ENCODE measurements at regions not wholly inside any gene's neighbourhood (a gene's known extent, or its start where the extent isn't known, plus 50 kb on each side); places are given as distances from the start of the nearest gene placed in this dataset.

- no peak for TF ChIP-seq CTCF (IDR thresholded peaks at IDR 0.05; ENCODE audit: unreplicated experiment)
- no peak for DNase-seq (ENCODE audit: low spot score in 2 of 2, unreplicated experiment in 2 of 2)
Measured at GRCh38 chr7:108997480-108997879, 427.8 kb downstream of the DNAJB9 start.

DNA sequence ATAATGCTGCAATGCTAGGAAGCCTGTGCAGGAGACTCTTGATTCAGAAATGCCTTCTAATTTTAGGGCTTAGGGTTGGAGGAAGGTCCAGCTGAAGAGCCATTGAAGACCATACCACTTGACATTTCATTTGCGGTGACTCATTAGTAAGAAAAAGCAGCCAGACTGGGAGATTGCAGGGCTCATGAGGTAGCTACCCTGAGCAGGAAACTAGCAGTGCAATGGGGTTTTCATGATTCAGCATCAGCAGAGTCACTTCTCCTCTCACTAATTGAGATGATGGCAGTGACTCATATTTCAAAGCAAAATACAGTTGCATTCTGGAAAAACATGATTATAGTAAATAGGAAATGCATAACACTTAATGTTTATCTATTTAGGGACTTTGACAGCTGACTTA is 434.1 kb downstream of the DNAJB9 start:
- no peak for DNase-seq (ENCODE audit: low spot score in 2 of 2, unreplicated experiment in 2 of 2)
- Mint-ChIP-seq H3K4me1 (peaks cover 9% of the 10 kb centered on the region), H3K9me3 (no peaks in the 10 kb centered on the region), H3K36me3 (no peaks in the 10 kb centered on the region), H3K4me3 (no peak overlapping the region), H3K27me3 (ENCODE audit: low read depth) (no peaks in the 10 kb centered on the region), H3K27ac (no peak overlapping the region)
- TF ChIP-seq CTCF (IDR thresholded peaks at IDR 0.05; ENCODE audit: unreplicated experiment), result no peak

More at GRCh38 chr7:108997480-108997879, 427.8 kb downstream of the DNAJB9 start:
- no peak overlapping the region for H3K27ac Mint-ChIP-seq
- peaks cover 21% of the 10 kb centered on the region for H3K4me1 Mint-ChIP-seq
- no peaks in the 10 kb centered on the region for H3K27me3 Mint-ChIP-seq (ENCODE audit: low read depth)
- H3K9me3 Mint-ChIP-seq, result no peaks in the 10 kb centered on the region
- no peaks in the 10 kb centered on the region for H3K36me3 Mint-ChIP-seq
- no peak overlapping the region for H3K4me3 Mint-ChIP-seq

- Mint-ChIP-seq H3K27ac (no peak overlapping the region), H3K4me1 (peaks cover 9% of the 10 kb centered on the region)
Measured at GRCh38 chr7:109009636-109010035, 440.0 kb downstream of the DNAJB9 start.

DNA sequence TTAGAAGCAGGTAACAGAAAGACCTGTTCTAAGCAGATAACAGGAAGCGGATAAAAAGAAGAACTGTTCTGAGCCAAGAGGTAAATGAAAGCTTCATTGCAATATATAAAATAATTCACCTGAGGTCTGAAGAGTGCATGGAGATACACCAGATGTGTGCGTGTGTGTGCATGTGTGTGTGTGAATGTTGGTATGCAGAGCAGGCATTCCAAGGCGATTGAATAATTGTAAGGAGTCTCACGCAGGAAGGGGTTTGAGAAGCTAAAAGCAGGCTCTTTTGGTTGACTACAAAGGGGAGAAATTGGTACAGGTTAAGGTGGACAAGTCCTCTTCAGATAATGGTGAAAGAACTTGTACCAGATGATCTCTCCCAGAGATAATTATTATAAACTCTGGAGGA is 450.6 kb downstream of the DNAJB9 start:
- peak overlapping the region; percentile 41 for H3K27ac Mint-ChIP-seq
- no peak for DNase-seq (ENCODE audit: low spot score in 2 of 2, unreplicated experiment in 2 of 2)
- H3K4me1 Mint-ChIP-seq, result peaks cover 7% of the 10 kb centered on the region
- no peak for TF ChIP-seq CTCF (IDR thresholded peaks at IDR 0.05; ENCODE audit: unreplicated experiment)
- no peak overlapping the region for H3K4me3 Mint-ChIP-seq
- peaks cover 17% of the 10 kb centered on the region for H3K9me3 Mint-ChIP-seq
- no peaks in the 10 kb centered on the region for H3K36me3 Mint-ChIP-seq
- no peaks in the 10 kb centered on the region for H3K27me3 Mint-ChIP-seq (ENCODE audit: low read depth)

More at GRCh38 chr7:109009636-109010035, 440.0 kb downstream of the DNAJB9 start:
- H3K4me3 Mint-ChIP-seq, result no peak overlapping the region
- no peaks in the 10 kb centered on the region for H3K9me3 Mint-ChIP-seq
- H3K27me3 Mint-ChIP-seq (ENCODE audit: low read depth), result no peaks in the 10 kb centered on the region
- no peaks in the 10 kb centered on the region for H3K36me3 Mint-ChIP-seq
- no peak for DNase-seq (ENCODE audit: low spot score in 2 of 2, unreplicated experiment in 2 of 2)
- TF ChIP-seq CTCF (IDR thresholded peaks at IDR 0.05; ENCODE audit: unreplicated experiment), result no peak

DNA sequence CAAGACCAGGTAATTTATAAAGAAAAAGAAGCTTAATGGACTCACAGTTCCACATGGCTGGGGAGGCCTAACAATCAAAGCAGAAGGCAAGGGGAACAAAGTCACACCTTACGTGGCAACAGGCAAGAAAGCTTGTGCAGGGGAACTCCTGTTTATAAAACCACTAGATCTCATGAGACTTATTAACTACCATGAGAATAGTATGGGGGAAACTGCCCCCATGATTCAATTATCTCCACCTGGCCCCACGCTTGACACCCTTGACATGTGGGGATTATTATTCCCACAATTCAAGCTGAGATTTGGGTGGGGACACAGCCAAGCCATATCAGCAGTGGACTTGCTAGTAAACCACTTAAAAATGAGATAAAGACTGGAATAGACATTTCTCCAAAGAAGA is 451.7 kb downstream of the DNAJB9 start:
- no peak for DNase-seq (ENCODE audit: low spot score in 2 of 2, unreplicated experiment in 2 of 2)
- peaks cover 7% of the 10 kb centered on the region for H3K4me1 Mint-ChIP-seq
- no peak overlapping the region for H3K4me3 Mint-ChIP-seq
- no peaks in the 10 kb centered on the region for H3K36me3 Mint-ChIP-seq
- no peak for TF ChIP-seq CTCF (IDR thresholded peaks at IDR 0.05; ENCODE audit: unreplicated experiment)
- H3K27ac Mint-ChIP-seq, result no peak overlapping the region
- H3K9me3 Mint-ChIP-seq, result peaks cover 8% of the 10 kb centered on the region
- no peaks in the 10 kb centered on the region for H3K27me3 Mint-ChIP-seq (ENCODE audit: low read depth)

DNA sequence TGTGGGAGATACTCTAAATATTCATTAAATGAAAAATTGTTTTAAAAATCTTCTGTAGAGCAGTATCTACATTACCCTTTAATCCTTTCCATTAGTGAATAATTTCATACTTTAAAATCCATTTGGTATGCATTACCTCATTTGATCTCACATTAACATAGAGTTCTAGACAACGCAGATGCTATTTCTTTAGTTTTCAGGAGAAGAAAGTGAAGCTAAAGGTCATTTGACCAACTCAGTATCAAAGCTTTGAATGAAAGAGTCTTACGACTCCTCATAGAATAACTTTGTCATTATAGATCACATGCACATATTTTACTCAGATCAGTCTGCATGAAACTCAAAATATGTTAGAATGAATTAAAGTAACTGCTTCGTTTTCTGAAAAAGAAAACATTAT is 460.2 kb downstream of the DNAJB9 start:
- H3K36me3 Mint-ChIP-seq, result no peaks in the 10 kb centered on the region
- H3K9me3 Mint-ChIP-seq, result peaks cover 24% of the 10 kb centered on the region
- no peak for DNase-seq (ENCODE audit: low spot score in 2 of 2, unreplicated experiment in 2 of 2)
- no peak overlapping the region for H3K27ac Mint-ChIP-seq
- H3K4me1 Mint-ChIP-seq, result peaks cover 2% of the 10 kb centered on the region
- no peak for TF ChIP-seq CTCF (IDR thresholded peaks at IDR 0.05; ENCODE audit: unreplicated experiment)
- no peak overlapping the region for H3K4me3 Mint-ChIP-seq
- H3K27me3 Mint-ChIP-seq (ENCODE audit: low read depth), result no peaks in the 10 kb centered on the region

All from mesothelial cell of epicardium (in vitro differentiated cells).